ENCODE measurements at regions not wholly inside any gene's neighbourhood (a gene's known extent, or its start where the extent isn't known, plus 50 kb on each side); places are given as distances from the start of the nearest gene placed in this dataset.
"Not testable (repeated sequence)": the region's sequence is repeated elsewhere in the genome, so short reads cannot be mapped to it uniquely, and the experiment has no call there.

DNA sequence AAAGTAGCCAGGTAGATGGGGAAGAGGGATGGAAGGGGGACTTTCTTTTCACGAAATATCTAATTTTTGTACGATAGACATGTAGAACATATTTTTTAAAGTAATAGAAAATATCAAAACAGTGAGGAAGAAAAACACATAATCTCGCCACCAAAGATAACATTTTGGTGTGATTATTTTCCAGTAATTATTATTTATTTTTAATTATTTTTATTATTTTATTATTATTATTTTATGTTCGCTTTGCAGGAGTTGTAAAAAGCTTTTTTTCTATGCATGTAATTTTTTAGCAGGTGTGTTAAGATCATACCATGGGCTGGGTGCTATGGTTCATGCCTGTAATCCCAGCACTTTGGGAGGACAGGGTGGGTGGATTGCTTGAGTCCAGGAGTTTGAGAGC, 85.6 kb upstream of the CCND2 start:
- TF ChIP-seq, protein P1, sequence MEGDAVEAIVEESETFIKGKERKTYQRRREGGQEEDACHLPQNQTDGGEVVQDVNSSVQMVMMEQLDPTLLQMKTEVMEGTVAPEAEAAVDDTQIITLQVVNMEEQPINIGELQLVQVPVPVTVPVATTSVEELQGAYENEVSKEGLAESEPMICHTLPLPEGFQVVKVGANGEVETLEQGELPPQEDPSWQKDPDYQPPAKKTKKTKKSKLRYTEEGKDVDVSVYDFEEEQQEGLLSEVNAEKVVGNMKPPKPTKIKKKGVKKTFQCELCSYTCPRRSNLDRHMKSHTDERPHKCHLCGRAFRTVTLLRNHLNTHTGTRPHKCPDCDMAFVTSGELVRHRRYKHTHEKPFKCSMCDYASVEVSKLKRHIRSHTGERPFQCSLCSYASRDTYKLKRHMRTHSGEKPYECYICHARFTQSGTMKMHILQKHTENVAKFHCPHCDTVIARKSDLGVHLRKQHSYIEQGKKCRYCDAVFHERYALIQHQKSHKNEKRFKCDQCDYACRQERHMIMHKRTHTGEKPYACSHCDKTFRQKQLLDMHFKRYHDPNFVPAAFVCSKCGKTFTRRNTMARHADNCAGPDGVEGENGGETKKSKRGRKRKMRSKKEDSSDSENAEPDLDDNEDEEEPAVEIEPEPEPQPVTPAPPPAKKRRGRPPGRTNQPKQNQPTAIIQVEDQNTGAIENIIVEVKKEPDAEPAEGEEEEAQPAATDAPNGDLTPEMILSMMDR (conservative IDR thresholded peaks at IDR 0.05), result no peak
- Histone ChIP-seq H3K4me1 (ENCODE audit: control insufficient read depth, insufficient read depth, low read length) (peaks cover 4% of the 10 kb centered on the region), H3K36me3 (ENCODE audit: control insufficient read depth, insufficient read depth, low read length) (no peaks in the 10 kb centered on the region), H3K9me3 (ENCODE audit: control insufficient read depth, low read length) (no peaks in the 10 kb centered on the region), H3K4me3 (ENCODE audit: low read length) (no peak overlapping the region), H3K27ac (ENCODE audit: low read depth, low read length) (no peak overlapping the region), H3K9ac (ENCODE audit: extremely low read depth, low read length, poor library complexity, severe bottlenecking) (no peak overlapping the region), H3K27me3 (ENCODE audit: control insufficient read depth, insufficient read depth, low read length, poor library complexity, severe bottlenecking) (no peaks in the 10 kb centered on the region)
- peaks cover 22% of the 10 kb centered on the region for H3K4me1 Mint-ChIP-seq
- H3K9me3 Mint-ChIP-seq, result no peaks in the 10 kb centered on the region
- no peak overlapping the region for H3K4me3 Mint-ChIP-seq
- H3K27ac Mint-ChIP-seq, result no peak overlapping the region
- no peak for DNase-seq
- no peaks in the 10 kb centered on the region for H3K36me3 Mint-ChIP-seq (ENCODE audit: low read depth)
- H3K27me3 Mint-ChIP-seq (ENCODE audit: insufficient read depth), result peaks cover 6% of the 10 kb centered on the region
- 100% methylated on average over 3 of the region's 4 CpGs; no CpG with 5 or more reads in 1 of the 2 experiments for WGBS, 2 experiments (ENCODE audit: insufficient coverage in 1 of 2, insufficient read length in 1 of 2)

DNA sequence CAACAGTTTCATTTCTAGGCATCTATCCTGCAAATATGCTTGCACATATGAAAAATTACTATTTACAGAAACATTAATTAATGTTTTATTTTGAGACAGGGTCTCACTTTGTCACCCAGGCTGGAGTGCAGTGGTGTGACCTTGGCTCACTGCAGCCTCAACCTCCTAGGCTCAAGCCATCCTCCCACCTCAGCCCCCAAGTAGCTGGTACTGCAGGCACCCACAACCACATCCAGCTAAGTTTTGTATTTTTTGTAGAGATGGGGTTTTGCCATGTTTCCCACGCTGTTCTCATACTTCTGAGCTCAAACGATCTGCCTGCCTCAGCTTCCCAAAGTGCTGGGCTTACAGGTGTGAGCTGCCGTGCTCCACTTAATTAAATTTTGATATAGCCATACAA, 86.2 kb upstream of the CCND2 start:
- not testable (repeated sequence) for H3K27me3 Mint-ChIP-seq (ENCODE audit: insufficient read depth); H3K9ac ChIP-seq (ENCODE audit: extremely low read depth, low read length, poor library complexity, severe bottlenecking); H3K27me3 ChIP-seq (ENCODE audit: control insufficient read depth, insufficient read depth, low read length, poor library complexity, severe bottlenecking); DNase-seq; H3K4me1 ChIP-seq (ENCODE audit: control insufficient read depth, insufficient read depth, low read length); H3K9me3 ChIP-seq (ENCODE audit: control insufficient read depth, low read length); H3K9me3 Mint-ChIP-seq; H3K27ac ChIP-seq (ENCODE audit: low read depth, low read length); H3K36me3 Mint-ChIP-seq (ENCODE audit: low read depth); H3K4me3 Mint-ChIP-seq; H3K36me3 ChIP-seq (ENCODE audit: control insufficient read depth, insufficient read depth, low read length); H3K4me3 ChIP-seq (ENCODE audit: low read length); H3K27ac Mint-ChIP-seq
- peaks cover 19% of the 10 kb centered on the region for H3K4me1 Mint-ChIP-seq
- WGBS, 2 experiments (ENCODE audit: insufficient coverage in 1 of 2, insufficient read length in 1 of 2), result 62% methylated on average over 3 of the region's 3 CpGs; no CpG with 5 or more reads in 1 of the 2 experiments

DNA sequence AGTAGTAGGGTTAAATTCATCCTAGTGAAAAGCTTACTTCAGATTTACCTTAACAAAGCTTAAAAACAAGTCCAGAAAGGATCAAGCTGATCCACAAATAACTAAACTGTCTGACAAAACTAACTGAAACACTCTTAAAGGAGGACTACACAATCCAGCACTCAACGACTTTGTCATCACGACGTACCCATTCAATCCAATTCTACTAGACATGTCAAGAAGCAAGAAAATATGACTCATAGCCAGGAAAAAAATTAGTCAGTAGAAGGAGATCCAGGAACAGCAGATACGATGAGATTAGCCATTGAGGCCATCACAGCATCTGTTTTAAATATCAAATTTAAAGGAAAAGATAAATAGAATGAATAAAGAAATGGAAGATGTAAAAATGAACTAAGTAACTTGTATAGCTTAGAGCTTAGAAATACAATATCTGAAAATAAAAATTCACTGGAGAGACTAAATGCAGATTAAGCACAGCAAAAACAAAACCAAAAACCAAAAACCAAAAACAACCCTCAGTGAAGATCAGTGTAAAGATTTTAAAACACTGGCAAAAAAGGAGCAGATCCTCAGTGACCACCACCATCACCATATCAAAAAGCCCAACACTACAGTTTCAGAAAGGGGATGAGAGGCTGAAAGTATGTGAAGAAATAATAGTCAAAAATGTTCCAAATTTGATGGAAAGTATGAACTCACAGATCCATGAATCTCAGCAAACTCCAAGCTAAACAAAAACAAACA, 95.0 kb upstream of the CCND2 start:
- Mint-ChIP-seq H3K27me3 (ENCODE audit: insufficient read depth) (peaks cover 4% of the 10 kb centered on the region), H3K4me1 (no peaks in the 10 kb centered on the region), H3K27ac (no peak overlapping the region), H3K4me3 (no peak overlapping the region), H3K36me3 (ENCODE audit: low read depth) (no peaks in the 10 kb centered on the region), H3K9me3 (no peaks in the 10 kb centered on the region)
- Histone ChIP-seq H3K4me1 (ENCODE audit: control insufficient read depth, insufficient read depth, low read length) (no peaks in the 10 kb centered on the region), H3K36me3 (ENCODE audit: control insufficient read depth, insufficient read depth, low read length) (no peaks in the 10 kb centered on the region), H3K27me3 (ENCODE audit: control insufficient read depth, insufficient read depth, low read length, poor library complexity, severe bottlenecking) (no peaks in the 10 kb centered on the region), H3K9me3 (ENCODE audit: control insufficient read depth, low read length) (no peaks in the 10 kb centered on the region), H3K4me3 (ENCODE audit: low read length) (no peak overlapping the region), H3K9ac (ENCODE audit: extremely low read depth, low read length, poor library complexity, severe bottlenecking) (no peak overlapping the region), H3K27ac (ENCODE audit: low read depth, low read length) (no peak overlapping the region)
- TF ChIP-seq, protein P1 (conservative IDR thresholded peaks at IDR 0.05), result no peak
- 86 to 95% methylated on average over 1 to 4 of the region's 4 CpGs for WGBS, 2 experiments (ENCODE audit: insufficient coverage in 1 of 2, insufficient read length in 1 of 2)
- no peak for DNase-seq

Measured in endodermal cell (in vitro differentiated cells).